Naive thymus-derived CD4-positive, alpha-beta T cell (primary cell): ENCODE measurements at regions not wholly inside any gene's neighbourhood (a gene's known extent, or its start where the extent isn't known, plus 50 kb on each side); places are given as distances from the start of the nearest gene placed in this dataset.

Experiments used
- ATAC-seq: fragments of 150-1000 bp; cut with Tn5 transposase; 2 replicates; pipeline ENCODE4 v1.10.0; 2021; ENCODE audit warnings: mild to moderate bottlenecking, moderate library complexity
- CTCF ChIA-PET: fragments of 350-600 bp; sonication (Branson Sonifier 250); formaldehyde crosslinking; loops from one replicate; lab custom pipeline; 2021; ENCODE audit warnings: antibody characterized with exemption; lab: Charles Lee
- POLR2A ChIA-PET: fragments of 350-600 bp; sonication (Branson Sonifier 250); formaldehyde crosslinking; loops from one replicate; lab custom pipeline; 2021; ENCODE audit warnings: antibody characterized with exemption, inconsistent platforms; lab: Charles Lee
- DNase-seq, 9 donors: peaks; one replicate each; pipeline versions ENCODE4 v3.0.0 to v3.0.0-alpha.2; 2020 to 2022; ENCODE audit warnings: mixed read lengths in 1 of 9
- H3K27ac ChIP-seq: one replicate; pipeline ENCODE4 v1.7.0; 2013; ENCODE audit warnings: mild to moderate bottlenecking, low read depth, low read length, moderate library complexity
- H3K27me3 ChIP-seq, 2 donors: one replicate each; pipeline ENCODE4 v1.7.0; 2013; ENCODE audit warnings: low read length in 2 of 2, mild to moderate bottlenecking in 2 of 2, moderate library complexity in 2 of 2; ENCODE audit not compliant: control insufficient read depth in 2 of 2, insufficient read depth in 2 of 2
- H3K36me3 ChIP-seq, 3 experiments: 1 replicate in 2 of 3; 2 replicates in 1 of 3; pipeline ENCODE4 v1.7.0; 2013; ENCODE audit warnings: low read length in 3 of 3, mild to moderate bottlenecking in 3 of 3, moderate library complexity in 1 of 3; ENCODE audit not compliant: insufficient read depth in 3 of 3, control insufficient read depth in 2 of 3
- H3K4me1 ChIP-seq, 2 donors: one replicate each; pipeline ENCODE4 v1.7.0; 2013; ENCODE audit warnings: low read length in 2 of 2, mild to moderate bottlenecking in 2 of 2, moderate library complexity in 1 of 2; ENCODE audit not compliant: control insufficient read depth in 2 of 2, insufficient read depth in 2 of 2
- H3K4me3 ChIP-seq: 2 replicates; pipeline ENCODE4 v1.7.0; 2013; ENCODE audit warnings: mild to moderate bottlenecking, low read length
- H3K9me3 ChIP-seq, 3 experiments: 1 replicate in 2 of 3; 2 replicates in 1 of 3; pipeline ENCODE4 v1.7.0; 2013; ENCODE audit warnings: low read length in 3 of 3; ENCODE audit not compliant: control insufficient read depth in 2 of 3
- H3K27ac Mint-ChIP-seq, 9 donors: one replicate each; pipeline ENCODE4 v1.8.0; 2020 to 2022; ENCODE audit warnings: mixed read lengths in 9 of 9, mild to moderate bottlenecking in 8 of 9, moderate library complexity in 5 of 9, inconsistent platforms in 2 of 9
- H3K27me3 Mint-ChIP-seq, 5 donors: one replicate each; pipeline ENCODE4 v1.8.0; 2021 to 2022; ENCODE audit warnings: mixed read lengths in 5 of 5, mild to moderate bottlenecking in 1 of 5
- H3K36me3 Mint-ChIP-seq, 5 donors: one replicate each; pipeline ENCODE4 v1.8.0; 2020 to 2022; ENCODE audit warnings: mixed read lengths in 5 of 5, mild to moderate bottlenecking in 3 of 5, inconsistent platforms in 1 of 5
- H3K4me1 Mint-ChIP-seq, 7 donors: one replicate each; pipeline ENCODE4 v1.8.0; 2020 to 2022; ENCODE audit warnings: mixed read lengths in 7 of 7, mild to moderate bottlenecking in 3 of 7, inconsistent platforms in 1 of 7
- H3K4me3 Mint-ChIP-seq, 10 donors: one replicate each; pipeline ENCODE4 v1.8.0; 2020 to 2022; ENCODE audit warnings: mild to moderate bottlenecking in 10 of 10, mixed read lengths in 10 of 10, moderate library complexity in 6 of 10, inconsistent platforms in 2 of 10
- H3K9me3 Mint-ChIP-seq, 11 donors: one replicate each; pipeline ENCODE4 v1.8.0; 2020 to 2022; ENCODE audit warnings: mixed read lengths in 11 of 11, mild to moderate bottlenecking in 4 of 11, inconsistent platforms in 1 of 11, moderate library complexity in 1 of 11
- intact Hi-C, 2 donors: fragments of 100-400 bp; cut with micrococcal nuclease; formaldehyde crosslinking; loops; one replicate each; pipeline ENCODE4 v1.15.1; 2023

- Histone ChIP-seq H3K27me3 (no peaks in the 10 kb centered on the region), H3K4me3 (no peak overlapping the region)
- no peak for DNase-seq
Measured at GRCh38 chr4:126007142-126007541, 692.4 kb downstream of the FAT4 start.

GRCh38 chr4:126012691-126013290 is 698.0 kb downstream of the FAT4 start:
- POLR2A ChIA-PET, result no interaction called here

More at GRCh38 chr4:126007142-126007541, 692.4 kb downstream of the FAT4 start:
- H3K27me3 Mint-ChIP-seq, result no peaks in the 10 kb centered on the region
- H3K4me1 Mint-ChIP-seq, result no peaks in the 10 kb centered on the region
- H3K4me3 Mint-ChIP-seq, result no peak overlapping the region
- Histone ChIP-seq H3K4me1 (no peaks in the 10 kb centered on the region), H3K9me3 (peaks cover 0 to 6% (median 0%) of the 10 kb centered on the region in 3 experiments), H3K36me3 (no peaks in the 10 kb centered on the region), H3K27ac (no peak overlapping the region)
- ChIA-PET POLR2A (no interaction called here), CTCF (no interaction called here)
- no peak overlapping the region for H3K27ac Mint-ChIP-seq
- ATAC-seq, result no peak
- H3K9me3 Mint-ChIP-seq, result peaks cover 0 to 19% (median 8%) of the 10 kb centered on the region in 11 donors
- no peaks in the 10 kb centered on the region for H3K36me3 Mint-ChIP-seq
- intact Hi-C loops, result no loop called here

GRCh38 chr4:126018274-126018673 is 703.5 kb downstream of the FAT4 start:
- DNase-seq, result no peak
- H3K4me1 ChIP-seq, result no peaks in the 10 kb centered on the region
- no peaks in the 10 kb centered on the region for H3K27me3 ChIP-seq
- intact Hi-C loops, result no loop called here
- no peaks in the 10 kb centered on the region for H3K9me3 ChIP-seq
- Mint-ChIP-seq H3K36me3 (no peaks in the 10 kb centered on the region), H3K27ac (no peak overlapping the region), H3K4me1 (no peaks in the 10 kb centered on the region), H3K9me3 (peaks cover 0 to 18% (median 4%) of the 10 kb centered on the region in 11 donors), H3K4me3 (no peak overlapping the region), H3K27me3 (no peaks in the 10 kb centered on the region)
- no peak for ATAC-seq
- ChIA-PET POLR2A (no interaction called here), CTCF (no interaction called here)
- H3K27ac ChIP-seq, result no peak overlapping the region
- no peak overlapping the region for H3K4me3 ChIP-seq
- H3K36me3 ChIP-seq, result no peaks in the 10 kb centered on the region

More at GRCh38 chr4:126012691-126013290, 698.0 kb downstream of the FAT4 start:
- Mint-ChIP-seq H3K27ac (no peak overlapping the region), H3K27me3 (no peaks in the 10 kb centered on the region), H3K4me3 (no peak overlapping the region), H3K36me3 (no peaks in the 10 kb centered on the region), H3K4me1 (no peaks in the 10 kb centered on the region), H3K9me3 (peaks cover 0 to 29% (median 8%) of the 10 kb centered on the region in 11 donors)
- H3K36me3 ChIP-seq, result no peaks in the 10 kb centered on the region
- CTCF ChIA-PET, result no interaction called here
- intact Hi-C loops, result no loop called here
- no peak overlapping the region for H3K4me3 ChIP-seq
- no peak overlapping the region for H3K27ac ChIP-seq
- peaks cover 0 to 6% (median 0%) of the 10 kb centered on the region in 3 experiments for H3K9me3 ChIP-seq
- ATAC-seq (no peak), DNase-seq (no peak)
- H3K4me1 ChIP-seq, result no peaks in the 10 kb centered on the region
- no peaks in the 10 kb centered on the region for H3K27me3 ChIP-seq

GRCh38 chr4:126023896-126024295 is 709.1 kb downstream of the FAT4 start:
- Mint-ChIP-seq H3K4me1 (no peaks in the 10 kb centered on the region), H3K27me3 (no peaks in the 10 kb centered on the region), H3K9me3 (peaks cover 0 to 16% (median 5%) of the 10 kb centered on the region in 11 donors), H3K27ac (no peak overlapping the region), H3K4me3 (no peak overlapping the region), H3K36me3 (no peaks in the 10 kb centered on the region)
- Histone ChIP-seq H3K27ac (no peak overlapping the region), H3K9me3 (no peaks in the 10 kb centered on the region), H3K27me3 (no peaks in the 10 kb centered on the region), H3K4me3 (no peak overlapping the region), H3K4me1 (no peaks in the 10 kb centered on the region), H3K36me3 (no peaks in the 10 kb centered on the region)
- POLR2A ChIA-PET, result no interaction called here
- CTCF ChIA-PET, result no interaction called here
- DNase-seq, result no peak
- intact Hi-C loops, result no loop called here
- ATAC-seq, result no peak

GRCh38 chr4:126027601-126028000 is 712.8 kb downstream of the FAT4 start:
- ATAC-seq, result no peak
- no peak overlapping the region for H3K27ac ChIP-seq
- intact Hi-C loops, result no loop called here
- H3K27me3 ChIP-seq, result no peaks in the 10 kb centered on the region
- no peaks in the 10 kb centered on the region for H3K4me1 ChIP-seq
- Mint-ChIP-seq H3K4me1 (no peaks in the 10 kb centered on the region), H3K36me3 (no peaks in the 10 kb centered on the region), H3K9me3 (peaks cover 0 to 18% (median 6%) of the 10 kb centered on the region in 11 donors), H3K27me3 (no peaks in the 10 kb centered on the region), H3K27ac (no peak overlapping the region), H3K4me3 (no peak overlapping the region)
- no peaks in the 10 kb centered on the region for H3K9me3 ChIP-seq
- CTCF ChIA-PET, result no interaction called here
- no peak for DNase-seq
- H3K4me3 ChIP-seq, result no peak overlapping the region
- H3K36me3 ChIP-seq, result no peaks in the 10 kb centered on the region
- POLR2A ChIA-PET, result no interaction called here

GRCh38 chr4:126028876-126029275 is 714.1 kb downstream of the FAT4 start:
- Histone ChIP-seq H3K9me3 (no peaks in the 10 kb centered on the region), H3K4me1 (no peaks in the 10 kb centered on the region), H3K27ac (no peak overlapping the region), H3K4me3 (no peak overlapping the region), H3K36me3 (no peaks in the 10 kb centered on the region), H3K27me3 (no peaks in the 10 kb centered on the region)
- Mint-ChIP-seq H3K27me3 (no peaks in the 10 kb centered on the region), H3K4me1 (no peaks in the 10 kb centered on the region), H3K27ac (no peak overlapping the region), H3K36me3 (no peaks in the 10 kb centered on the region), H3K4me3 (no peak overlapping the region), H3K9me3 (peaks cover 0 to 14% (median 12%) of the 10 kb centered on the region in 11 donors)
- intact Hi-C loops, result no loop called here
- ChIA-PET CTCF (no interaction called here), POLR2A (no interaction called here)
- no peak for ATAC-seq
- DNase-seq, result no peak

- intact Hi-C loops, result no loop called here
- CTCF ChIA-PET, result no interaction called here
- H3K27me3 Mint-ChIP-seq, result no peaks in the 10 kb centered on the region
- H3K4me1 ChIP-seq, result no peaks in the 10 kb centered on the region
- peaks cover 0 to 15% (median 5%) of the 10 kb centered on the region in 11 donors for H3K9me3 Mint-ChIP-seq
- POLR2A ChIA-PET, result no interaction called here
- no peaks in the 10 kb centered on the region for H3K36me3 ChIP-seq
- DNase-seq (no peak), ATAC-seq (no peak)
- no peaks in the 10 kb centered on the region for H3K9me3 ChIP-seq
- no peak overlapping the region for H3K27ac Mint-ChIP-seq
- no peaks in the 10 kb centered on the region for H3K4me1 Mint-ChIP-seq
- no peaks in the 10 kb centered on the region for H3K27me3 ChIP-seq
- H3K4me3 Mint-ChIP-seq, result no peak overlapping the region
- no peak overlapping the region for H3K27ac ChIP-seq
- H3K36me3 Mint-ChIP-seq, result no peaks in the 10 kb centered on the region
- H3K4me3 ChIP-seq, result no peak overlapping the region
Measured at GRCh38 chr4:126037231-126037630, 722.5 kb downstream of the FAT4 start.
